Neuronal stem cell (in vitro differentiated cells): ENCODE measurements at regions not wholly inside any gene's neighbourhood (a gene's known extent, or its start where the extent isn't known, plus 50 kb on each side); places are given as distances from the start of the nearest gene placed in this dataset.
"Not testable (repeated sequence)": the region's sequence is repeated elsewhere in the genome, so short reads cannot be mapped to it uniquely, and the experiment has no call there.

Source experiments
- DNase-seq: peaks from one replicate; pipeline ENCODE4 v3.0.0-alpha.2; 2013; ENCODE audit warnings: low spot score
- H2AFZ ChIP-seq: one replicate; pipeline ENCODE4 v1.6.1; 2013; ENCODE audit warnings: mild to moderate bottlenecking, low read length, inconsistent platforms
- H2AK5ac ChIP-seq: 2 replicates; pipeline ENCODE4 v1.6.1; 2013; ENCODE audit warnings: low read depth, mild to moderate bottlenecking, inconsistent platforms, low read length, moderate library complexity, mixed read lengths
- H2BK120ac ChIP-seq: 2 replicates; pipeline ENCODE4 v1.6.1; 2013; ENCODE audit warnings: low read depth, mild to moderate bottlenecking, inconsistent platforms, low read length, moderate library complexity, mixed read lengths
- H2BK12ac ChIP-seq: one replicate; pipeline ENCODE4 v1.6.1; 2013; ENCODE audit warnings: low read length, inconsistent platforms
- H2BK15ac ChIP-seq: 2 replicates; pipeline ENCODE4 v1.6.1; 2013; ENCODE audit warnings: mild to moderate bottlenecking, low read length, inconsistent platforms, mixed read lengths
- H2BK5ac ChIP-seq: one replicate; pipeline ENCODE4 v1.6.1; 2013; ENCODE audit warnings: inconsistent platforms, mild to moderate bottlenecking, low read length, moderate library complexity
- H3K14ac ChIP-seq: one replicate; pipeline ENCODE4 v1.6.1; 2013; ENCODE audit warnings: low read length, inconsistent platforms
- H3K18ac ChIP-seq: 2 replicates; pipeline ENCODE4 v1.6.1; 2013; ENCODE audit warnings: low read length, inconsistent platforms
- H3K23ac ChIP-seq: 2 replicates; pipeline ENCODE4 v1.6.1; 2013; ENCODE audit warnings: low read depth, mild to moderate bottlenecking, mixed read lengths, low read length, inconsistent platforms; ENCODE audit not compliant: poor library complexity
- H3K27ac ChIP-seq: replicated peaks from 3 replicates; pipeline ENCODE4 v1.5.1; 2013; ENCODE audit warnings: low read length, inconsistent platforms
- H3K27me3 ChIP-seq, 3 experiments: 2 replicates each; pipeline ENCODE4 v1.6.1; 2013; ENCODE audit warnings: low read length in 3 of 3, mild to moderate bottlenecking in 2 of 3, inconsistent platforms in 1 of 3, low read depth in 1 of 3, mixed read lengths in 1 of 3, moderate library complexity in 1 of 3; ENCODE audit not compliant: control insufficient read depth in 3 of 3, insufficient read depth in 3 of 3
- H3K36me3 ChIP-seq, 2 donors: replicated peaks in 1 of 2; 2 replicates each; pipeline ENCODE4 v1.6.1; 2013; ENCODE audit warnings: low read length in 2 of 2; ENCODE audit not compliant: control insufficient read depth in 2 of 2, insufficient read depth in 2 of 2
- H3K4ac ChIP-seq: 2 replicates; pipeline ENCODE4 v1.6.1; 2013; ENCODE audit warnings: inconsistent platforms, mild to moderate bottlenecking, low read length, moderate library complexity
- H3K4me1 ChIP-seq, 2 donors: 1 replicate in 1 of 2; 2 replicates in 1 of 2; pipeline ENCODE4 v1.6.1; 2013; ENCODE audit warnings: low read length in 2 of 2, low read depth in 1 of 2; ENCODE audit not compliant: control insufficient read depth in 2 of 2, insufficient read depth in 1 of 2
- H3K4me2 ChIP-seq: one replicate; pipeline ENCODE4 v1.6.1; 2013; ENCODE audit warnings: mild to moderate bottlenecking, low read length, inconsistent platforms; ENCODE audit not compliant: insufficient read depth, poor library complexity, severe bottlenecking
- H3K4me3 ChIP-seq, 2 donors: 2 replicates each; pipeline ENCODE4 v1.5.1; 2013; ENCODE audit warnings: low read length in 2 of 2, mild to moderate bottlenecking in 2 of 2, inconsistent platforms in 1 of 2, moderate library complexity in 1 of 2
- H3K79me1 ChIP-seq: one replicate; pipeline ENCODE4 v1.6.1; 2013; ENCODE audit warnings: low read depth, mild to moderate bottlenecking, inconsistent platforms, low read length, moderate library complexity
- H3K9ac ChIP-seq: one replicate; pipeline ENCODE4 v1.6.1; 2013; ENCODE audit warnings: mild to moderate bottlenecking, low read depth, low read length, inconsistent platforms; ENCODE audit not compliant: poor library complexity
- H3K9me3 ChIP-seq, 2 donors: replicated peaks in 1 of 2; 2 replicates each; pipeline versions ENCODE3 to v1.6.1; 2013; ENCODE audit warnings: low read length in 2 of 2, mild to moderate bottlenecking in 2 of 2, inconsistent platforms in 1 of 2, low read depth in 1 of 2, mixed read lengths in 1 of 2, moderate library complexity in 1 of 2; ENCODE audit not compliant: control insufficient read depth in 2 of 2, insufficient read depth in 1 of 2
- H4K8ac ChIP-seq: one replicate; pipeline ENCODE4 v1.6.1; 2013; ENCODE audit warnings: low read depth, mild to moderate bottlenecking, inconsistent platforms, low read length, moderate library complexity
- H4K91ac ChIP-seq: one replicate; pipeline ENCODE4 v1.6.1; 2013; ENCODE audit warnings: low read length, low read depth, mild to moderate bottlenecking, inconsistent platforms; ENCODE audit not compliant: poor library complexity
- WGBS, 2 donors: extraction: QIAGEN DNeasy Blood & Tissue Kit; methylation state at CpG; one replicate each; pipeline ENCODE4 v1.1.7; 2013; ENCODE audit warnings: missing lambda C conversion rate in 2 of 2, mixed read lengths in 1 of 2; ENCODE audit not compliant: insufficient read length in 2 of 2, insufficient replicate concordance in 1 of 2; ENCODE audit errors: extremely low coverage in 2 of 2; 5-methylcytosine and 5-hydroxymethylcytosine counted together

DNA sequence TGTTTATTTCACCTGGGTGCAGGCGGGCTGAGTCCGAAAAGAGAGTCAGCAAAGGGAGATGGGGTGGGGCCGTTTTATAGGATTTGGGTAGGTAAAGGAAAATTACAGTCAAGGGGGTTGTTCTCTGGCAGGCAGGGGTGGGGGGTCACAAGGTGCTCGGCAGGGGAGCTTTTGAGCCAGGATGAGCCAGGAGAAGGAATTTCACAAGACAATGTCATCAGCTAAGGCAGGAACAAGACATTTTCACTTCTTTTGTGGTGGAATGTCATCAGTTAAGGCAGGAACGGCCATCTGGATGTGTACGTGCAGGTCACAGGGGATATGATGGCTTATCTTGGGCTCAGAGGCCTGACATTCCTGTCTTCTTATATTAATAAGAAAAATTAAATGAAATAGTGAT is 115.8 kb upstream of the KCNJ3 start:
- H3K4me3 ChIP-seq, H2BK15ac ChIP-seq, H3K9ac ChIP-seq, H3K4me1 ChIP-seq, H3K9me3 ChIP-seq, H3K23ac ChIP-seq, H3K14ac ChIP-seq, H3K36me3 ChIP-seq, H3K18ac ChIP-seq, H3K4ac ChIP-seq, H3K4me2 ChIP-seq, H3K27ac ChIP-seq, H2AFZ ChIP-seq, H4K8ac ChIP-seq, H2BK5ac ChIP-seq, H3K79me1 ChIP-seq, H2AK5ac ChIP-seq, H3K27me3 ChIP-seq, DNase-seq, H4K91ac ChIP-seq, H2BK12ac ChIP-seq, H2BK120ac ChIP-seq: not testable (repeated sequence)
- no CpG with 5 or more reads among the region's 6 CpGs for WGBS, 2 donors

DNA sequence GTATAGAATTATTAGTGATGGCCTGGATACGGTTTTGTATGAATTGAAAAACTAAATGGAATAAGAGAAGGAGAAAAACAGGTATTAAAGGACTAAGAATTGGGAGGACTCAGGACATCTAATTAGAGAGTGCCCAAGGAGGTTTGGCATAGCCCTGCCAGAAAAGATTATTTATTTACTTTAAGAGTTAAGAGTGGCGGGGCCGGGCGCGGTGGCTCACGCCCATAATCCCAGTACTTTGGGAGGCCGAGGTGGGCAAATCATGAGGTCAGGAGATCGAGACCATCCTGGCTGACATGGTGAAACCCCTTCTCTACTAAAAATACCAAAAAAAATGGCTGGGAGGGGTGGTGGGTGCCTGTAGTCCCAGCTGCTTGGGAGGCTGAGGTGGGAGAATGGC is 115.2 kb upstream of the KCNJ3 start:
- no CpG with 5 or more reads among the region's 8 CpGs for WGBS, 2 donors
- not testable (repeated sequence) for H2AK5ac ChIP-seq, H3K9me3 ChIP-seq, H3K18ac ChIP-seq, H3K27me3 ChIP-seq, H2BK12ac ChIP-seq, H3K14ac ChIP-seq, H4K91ac ChIP-seq, H2BK5ac ChIP-seq, H3K4me3 ChIP-seq, H3K4ac ChIP-seq, H3K79me1 ChIP-seq, H3K4me2 ChIP-seq, H3K23ac ChIP-seq, H4K8ac ChIP-seq, H3K9ac ChIP-seq, H3K4me1 ChIP-seq, H2BK15ac ChIP-seq, H3K27ac ChIP-seq, H2BK120ac ChIP-seq, H3K36me3 ChIP-seq, H2AFZ ChIP-seq, DNase-seq

DNA sequence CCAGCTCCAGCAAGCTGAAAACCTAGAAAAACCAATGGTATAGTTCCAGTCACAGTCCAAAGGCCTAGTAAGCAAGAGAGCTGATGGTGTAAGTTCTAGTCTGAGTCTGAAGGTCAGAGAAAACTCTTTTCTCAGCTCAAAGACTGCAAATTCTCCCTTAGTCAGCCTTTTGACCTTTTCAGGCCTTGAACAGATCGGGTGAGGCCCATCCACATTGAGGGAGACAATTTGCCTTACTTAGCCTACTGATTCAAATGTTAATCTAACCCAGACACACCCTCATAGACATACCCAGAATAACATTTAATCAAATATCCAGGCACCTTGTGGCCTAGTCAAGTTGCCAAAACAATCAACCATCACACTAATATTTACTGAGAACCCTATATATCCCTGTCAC is 110.8 kb upstream of the KCNJ3 start:
- H2BK15ac ChIP-seq: no peak overlapping the region

DNA sequence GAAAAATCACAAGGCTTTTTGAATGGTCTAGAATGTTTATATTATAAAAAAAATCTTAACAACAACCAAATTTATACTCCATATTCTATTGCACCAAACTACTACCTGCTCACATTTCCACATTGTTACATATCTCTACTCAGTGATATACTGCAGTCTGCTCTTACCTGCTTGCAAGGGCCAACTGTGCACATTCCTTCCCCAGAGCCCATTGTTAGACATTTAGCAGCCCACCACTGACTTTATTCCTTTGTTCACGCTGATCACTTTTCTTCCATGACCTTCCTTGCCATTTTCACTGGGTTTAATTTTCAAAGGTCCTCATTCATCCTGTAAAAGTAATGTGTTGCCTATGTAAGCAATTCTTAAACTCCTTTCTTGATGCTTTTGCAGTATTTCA is 109.7 kb upstream of the KCNJ3 start:
- Histone ChIP-seq H3K4me2 (no peak overlapping the region), H3K9me3 (no peaks in the 10 kb centered on the region), H3K4me1 (peaks cover 0 to 1% of the 10 kb centered on the region in 2 donors), H3K4ac (no peak overlapping the region), H3K36me3 (no peaks in the 10 kb centered on the region), H2BK15ac (no peak overlapping the region), H2AFZ (no peak overlapping the region), H2BK12ac (no peak overlapping the region), H3K9ac (no peak overlapping the region), H3K14ac (no peak overlapping the region), H3K27ac (no peak overlapping the region), H4K8ac (no peak overlapping the region), H2BK5ac (no peak overlapping the region), H3K79me1 (no peaks in the 10 kb centered on the region), H3K23ac (no peak overlapping the region), H3K27me3 (no peaks in the 10 kb centered on the region), H2AK5ac (no peak overlapping the region), H2BK120ac (no peak overlapping the region), H4K91ac (no peak overlapping the region), H3K18ac (no peak overlapping the region), H3K4me3 (no peak overlapping the region)
- no CpG with 5 or more reads among the region's 1 CpG for WGBS, 2 donors
- DNase-seq: no peak

More for the DNA sequence above, 110.8 kb upstream of the KCNJ3 start:
- no peak overlapping the region for H3K4me3 ChIP-seq
- H3K36me3 ChIP-seq: no peaks in the 10 kb centered on the region
- DNase-seq: no peak
- no peak overlapping the region for H3K4me2 ChIP-seq
- H2BK5ac ChIP-seq: no peak overlapping the region
- H4K8ac ChIP-seq: no peak overlapping the region
- no peak overlapping the region for H2AFZ ChIP-seq
- no peak overlapping the region for H3K14ac ChIP-seq
- H3K4me1 ChIP-seq: peaks cover 0 to 1% of the 10 kb centered on the region in 2 donors
- no peaks in the 10 kb centered on the region for H3K27me3 ChIP-seq
- H4K91ac ChIP-seq: no peak overlapping the region
- no peak overlapping the region for H3K27ac ChIP-seq
- no peak overlapping the region for H3K23ac ChIP-seq
- H3K9me3 ChIP-seq: no peaks in the 10 kb centered on the region
- no CpG with 5 or more reads among the region's 1 CpG for WGBS, 2 donors
- no peak overlapping the region for H2AK5ac ChIP-seq
- H3K4ac ChIP-seq: no peak overlapping the region
- H3K18ac ChIP-seq: no peak overlapping the region
- H2BK12ac ChIP-seq: no peak overlapping the region
- no peak overlapping the region for H3K9ac ChIP-seq
- no peaks in the 10 kb centered on the region for H3K79me1 ChIP-seq
- H2BK120ac ChIP-seq: no peak overlapping the region
